ENCODE measurements at regions not wholly inside any gene's neighbourhood (a gene's known extent, or its start where the extent isn't known, plus 50 kb on each side); places are given as distances from the start of the nearest gene placed in this dataset.

- H3K27me3 ChIP-seq (ENCODE audit: insufficient read depth, low read depth, low read length), result no peaks in the 10 kb centered on the region
- no peak for TF ChIP-seq REST (IDR thresholded peaks at IDR 0.05; ENCODE audit: borderline replicate concordance)
- TF ChIP-seq RAD21 (conservative IDR thresholded peaks at IDR 0.05), result no peak
- no peak for TF ChIP-seq SMC3 (conservative IDR thresholded peaks at IDR 0.05; ENCODE audit: poor library complexity)
- TF ChIP-seq, protein P1, sequence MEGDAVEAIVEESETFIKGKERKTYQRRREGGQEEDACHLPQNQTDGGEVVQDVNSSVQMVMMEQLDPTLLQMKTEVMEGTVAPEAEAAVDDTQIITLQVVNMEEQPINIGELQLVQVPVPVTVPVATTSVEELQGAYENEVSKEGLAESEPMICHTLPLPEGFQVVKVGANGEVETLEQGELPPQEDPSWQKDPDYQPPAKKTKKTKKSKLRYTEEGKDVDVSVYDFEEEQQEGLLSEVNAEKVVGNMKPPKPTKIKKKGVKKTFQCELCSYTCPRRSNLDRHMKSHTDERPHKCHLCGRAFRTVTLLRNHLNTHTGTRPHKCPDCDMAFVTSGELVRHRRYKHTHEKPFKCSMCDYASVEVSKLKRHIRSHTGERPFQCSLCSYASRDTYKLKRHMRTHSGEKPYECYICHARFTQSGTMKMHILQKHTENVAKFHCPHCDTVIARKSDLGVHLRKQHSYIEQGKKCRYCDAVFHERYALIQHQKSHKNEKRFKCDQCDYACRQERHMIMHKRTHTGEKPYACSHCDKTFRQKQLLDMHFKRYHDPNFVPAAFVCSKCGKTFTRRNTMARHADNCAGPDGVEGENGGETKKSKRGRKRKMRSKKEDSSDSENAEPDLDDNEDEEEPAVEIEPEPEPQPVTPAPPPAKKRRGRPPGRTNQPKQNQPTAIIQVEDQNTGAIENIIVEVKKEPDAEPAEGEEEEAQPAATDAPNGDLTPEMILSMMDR (IDR thresholded peaks at IDR 0.05; ENCODE audit: poor library complexity, severe bottlenecking), result no peak
- no peak for TF ChIP-seq EP300 (conservative IDR thresholded peaks at IDR 0.05; ENCODE audit: poor library complexity, severe bottlenecking)
- no peak for TF ChIP-seq EZH2 (IDR thresholded peaks at IDR 0.05; ENCODE audit: borderline replicate concordance, insufficient read depth, low read length, poor library complexity, severe bottlenecking)
- TF ChIP-seq MXI1 (conservative IDR thresholded peaks at IDR 0.05; ENCODE audit: poor library complexity, severe bottlenecking), result no peak
- no peak for TF ChIP-seq POLR2AphosphoS5 (IDR thresholded peaks at IDR 0.05)
- TF ChIP-seq TAF1 (IDR thresholded peaks at IDR 0.05; ENCODE audit: low read depth), result no peak
- H3K9ac ChIP-seq (ENCODE audit: low read length), result no peak overlapping the region
- no peaks in the 10 kb centered on the region for H3K9me2 ChIP-seq (ENCODE audit: insufficient read depth, low read length)
- H3K4me2 ChIP-seq (ENCODE audit: low read length), result no peak overlapping the region
- no peaks in the 10 kb centered on the region for H3K9me3 ChIP-seq (ENCODE audit: low read length)
- no peak overlapping the region for H3K27ac ChIP-seq (ENCODE audit: low read length)
- H2AFZ ChIP-seq (ENCODE audit: low read depth, low read length), result no peak overlapping the region
- H3K4me3 ChIP-seq (ENCODE audit: low read length), result no peak overlapping the region
- no peaks in the 10 kb centered on the region for H3K79me2 ChIP-seq (replicated peaks; ENCODE audit: insufficient read depth, low read length)
- H3K36me3 ChIP-seq (ENCODE audit: insufficient read depth, low read length), result no peaks in the 10 kb centered on the region
- H4K20me1 ChIP-seq (ENCODE audit: insufficient read depth), result no peaks in the 10 kb centered on the region
- H3F3A ChIP-seq (ENCODE audit: insufficient read depth, low read length, poor library complexity, severe bottlenecking), result no peaks in the 10 kb centered on the region
Measured at GRCh38 chr13:54945973-54946372, 1917.4 kb downstream of the OLFM4 start.

GRCh38 chr13:54949735-54950134 is 1921.1 kb downstream of the OLFM4 start:
- Histone ChIP-seq H3K9ac (ENCODE audit: low read length) (no peak overlapping the region), H3K27ac (ENCODE audit: low read length) (no peak overlapping the region), H3K4me2 (ENCODE audit: low read length) (no peak overlapping the region), H3F3A (ENCODE audit: insufficient read depth, low read length, poor library complexity, severe bottlenecking) (no peaks in the 10 kb centered on the region), H2AFZ (ENCODE audit: low read depth, low read length) (no peak overlapping the region), H4K20me1 (ENCODE audit: insufficient read depth) (no peaks in the 10 kb centered on the region), H3K79me2 (replicated peaks; ENCODE audit: insufficient read depth, low read length) (no peaks in the 10 kb centered on the region), H3K9me3 (ENCODE audit: low read length) (no peaks in the 10 kb centered on the region), H3K27me3 (ENCODE audit: insufficient read depth, low read depth, low read length) (no peaks in the 10 kb centered on the region), H3K36me3 (ENCODE audit: insufficient read depth, low read length) (no peaks in the 10 kb centered on the region), H3K9me2 (ENCODE audit: insufficient read depth, low read length) (no peaks in the 10 kb centered on the region), H3K4me3 (ENCODE audit: low read length) (no peak overlapping the region)
- no peak for TF ChIP-seq EP300 (conservative IDR thresholded peaks at IDR 0.05; ENCODE audit: poor library complexity, severe bottlenecking)
- TF ChIP-seq TAF1 (IDR thresholded peaks at IDR 0.05; ENCODE audit: low read depth), result no peak
- no peak for TF ChIP-seq SMC3 (conservative IDR thresholded peaks at IDR 0.05; ENCODE audit: poor library complexity)
- no peak for TF ChIP-seq RAD21 (conservative IDR thresholded peaks at IDR 0.05)
- TF ChIP-seq, protein P1 (IDR thresholded peaks at IDR 0.05; ENCODE audit: poor library complexity, severe bottlenecking), result no peak
- no peak for TF ChIP-seq POLR2AphosphoS5 (IDR thresholded peaks at IDR 0.05)
- no peak for TF ChIP-seq EZH2 (IDR thresholded peaks at IDR 0.05; ENCODE audit: borderline replicate concordance, insufficient read depth, low read length, poor library complexity, severe bottlenecking)
- no peak for TF ChIP-seq MXI1 (conservative IDR thresholded peaks at IDR 0.05; ENCODE audit: poor library complexity, severe bottlenecking)
- no peak for TF ChIP-seq REST (IDR thresholded peaks at IDR 0.05; ENCODE audit: borderline replicate concordance)
